ENCODE measurements at regions not wholly inside any gene's neighbourhood (a gene's known extent, or its start where the extent isn't known, plus 50 kb on each side); places are given as distances from the start of the nearest gene placed in this dataset.

DNA sequence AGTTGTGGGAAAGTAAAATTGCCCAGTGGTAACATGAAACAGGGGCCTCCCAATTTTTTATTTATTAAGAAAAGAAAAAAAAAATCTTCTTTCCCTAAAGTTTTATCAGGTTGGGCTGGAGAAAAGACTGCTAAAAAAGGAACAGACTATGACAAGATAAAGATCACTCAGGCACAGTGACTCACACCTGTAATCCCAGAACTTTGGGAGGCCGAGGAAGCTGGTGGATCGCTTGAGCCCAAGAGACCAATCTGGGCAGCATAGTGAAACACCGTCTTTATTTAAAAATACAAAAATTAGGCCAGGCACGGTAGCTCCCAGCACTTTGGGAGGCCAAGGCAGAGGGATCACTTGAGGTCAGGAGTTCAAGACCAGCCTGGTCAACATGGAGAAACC is 312.5 kb downstream of the CETN3 start:
- Histone ChIP-seq H3K27ac (replicated peaks) (no peak overlapping the region), H3K4me3 (replicated peaks; ENCODE audit: insufficient read depth, low read length) (no peak overlapping the region), H3K27me3 (ENCODE audit: insufficient read depth, poor library complexity, severe bottlenecking) (no peaks in the 10 kb centered on the region)
- no peak for DNase-seq (ENCODE audit: low read depth in 1 of 2, low spot score in 1 of 2)
- TF ChIP-seq, protein P1, sequence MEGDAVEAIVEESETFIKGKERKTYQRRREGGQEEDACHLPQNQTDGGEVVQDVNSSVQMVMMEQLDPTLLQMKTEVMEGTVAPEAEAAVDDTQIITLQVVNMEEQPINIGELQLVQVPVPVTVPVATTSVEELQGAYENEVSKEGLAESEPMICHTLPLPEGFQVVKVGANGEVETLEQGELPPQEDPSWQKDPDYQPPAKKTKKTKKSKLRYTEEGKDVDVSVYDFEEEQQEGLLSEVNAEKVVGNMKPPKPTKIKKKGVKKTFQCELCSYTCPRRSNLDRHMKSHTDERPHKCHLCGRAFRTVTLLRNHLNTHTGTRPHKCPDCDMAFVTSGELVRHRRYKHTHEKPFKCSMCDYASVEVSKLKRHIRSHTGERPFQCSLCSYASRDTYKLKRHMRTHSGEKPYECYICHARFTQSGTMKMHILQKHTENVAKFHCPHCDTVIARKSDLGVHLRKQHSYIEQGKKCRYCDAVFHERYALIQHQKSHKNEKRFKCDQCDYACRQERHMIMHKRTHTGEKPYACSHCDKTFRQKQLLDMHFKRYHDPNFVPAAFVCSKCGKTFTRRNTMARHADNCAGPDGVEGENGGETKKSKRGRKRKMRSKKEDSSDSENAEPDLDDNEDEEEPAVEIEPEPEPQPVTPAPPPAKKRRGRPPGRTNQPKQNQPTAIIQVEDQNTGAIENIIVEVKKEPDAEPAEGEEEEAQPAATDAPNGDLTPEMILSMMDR (IDR thresholded peaks at IDR 0.05; ENCODE audit: insufficient read depth, low read length) = no peak
- TF ChIP-seq GABPA (IDR thresholded peaks at IDR 0.05; ENCODE audit: low read depth) = no peak
- no peak for TF ChIP-seq POLR2AphosphoS5 (IDR thresholded peaks at IDR 0.05; ENCODE audit: low read depth)
- no peak for TF ChIP-seq SPI1 (IDR thresholded peaks at IDR 0.05; ENCODE audit: borderline replicate concordance, low read depth)
- no peak for TF ChIP-seq REST (IDR thresholded peaks at IDR 0.05; ENCODE audit: insufficient replicate concordance, low read depth)

DNA sequence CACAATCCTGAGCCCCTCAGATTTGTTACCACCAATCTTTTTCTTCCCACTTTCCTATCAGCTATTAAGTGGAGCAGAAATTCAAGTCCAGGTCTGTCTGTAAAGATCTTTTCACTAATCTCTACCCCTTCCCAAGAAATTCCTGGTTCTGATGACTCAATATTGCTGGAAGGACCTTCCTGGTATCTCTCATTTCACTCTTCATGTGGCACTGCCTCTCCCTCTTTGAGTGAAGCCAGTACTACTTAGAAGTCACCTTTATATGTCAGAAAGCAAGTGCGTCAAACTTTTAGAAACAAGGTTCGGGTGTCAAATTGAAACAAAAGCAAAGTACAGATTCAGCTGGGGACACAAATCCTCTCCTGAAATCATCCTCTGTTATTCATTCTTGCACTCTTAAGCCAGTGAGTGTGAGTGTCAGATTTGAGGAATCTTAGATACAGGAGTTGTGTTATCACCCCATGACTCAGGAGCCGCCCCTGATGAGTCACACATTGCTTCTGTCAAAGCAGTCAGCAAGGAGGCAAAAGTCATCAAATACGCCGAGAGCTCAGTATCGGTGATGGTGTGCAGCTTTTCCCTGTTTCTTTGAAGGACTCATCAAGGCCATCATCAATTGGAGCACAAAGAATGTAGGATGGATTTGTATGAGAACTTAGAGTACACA is 313.0 kb downstream of the CETN3 start:
- no peaks in the 10 kb centered on the region for H3K27me3 ChIP-seq (ENCODE audit: insufficient read depth, poor library complexity, severe bottlenecking)
- TF ChIP-seq SPI1 (IDR thresholded peaks at IDR 0.05; ENCODE audit: borderline replicate concordance, low read depth) (no peak), POLR2AphosphoS5 (IDR thresholded peaks at IDR 0.05; ENCODE audit: low read depth) (no peak), REST (IDR thresholded peaks at IDR 0.05; ENCODE audit: insufficient replicate concordance, low read depth) (no peak)
- TF ChIP-seq, protein P1 (IDR thresholded peaks at IDR 0.05; ENCODE audit: insufficient read depth, low read length) = no peak
- no peak for DNase-seq (ENCODE audit: low read depth in 1 of 2, low spot score in 1 of 2)
- no peak overlapping the region for H3K4me3 ChIP-seq (replicated peaks; ENCODE audit: insufficient read depth, low read length)
- H3K27ac ChIP-seq (replicated peaks) = no peak overlapping the region

DNA sequence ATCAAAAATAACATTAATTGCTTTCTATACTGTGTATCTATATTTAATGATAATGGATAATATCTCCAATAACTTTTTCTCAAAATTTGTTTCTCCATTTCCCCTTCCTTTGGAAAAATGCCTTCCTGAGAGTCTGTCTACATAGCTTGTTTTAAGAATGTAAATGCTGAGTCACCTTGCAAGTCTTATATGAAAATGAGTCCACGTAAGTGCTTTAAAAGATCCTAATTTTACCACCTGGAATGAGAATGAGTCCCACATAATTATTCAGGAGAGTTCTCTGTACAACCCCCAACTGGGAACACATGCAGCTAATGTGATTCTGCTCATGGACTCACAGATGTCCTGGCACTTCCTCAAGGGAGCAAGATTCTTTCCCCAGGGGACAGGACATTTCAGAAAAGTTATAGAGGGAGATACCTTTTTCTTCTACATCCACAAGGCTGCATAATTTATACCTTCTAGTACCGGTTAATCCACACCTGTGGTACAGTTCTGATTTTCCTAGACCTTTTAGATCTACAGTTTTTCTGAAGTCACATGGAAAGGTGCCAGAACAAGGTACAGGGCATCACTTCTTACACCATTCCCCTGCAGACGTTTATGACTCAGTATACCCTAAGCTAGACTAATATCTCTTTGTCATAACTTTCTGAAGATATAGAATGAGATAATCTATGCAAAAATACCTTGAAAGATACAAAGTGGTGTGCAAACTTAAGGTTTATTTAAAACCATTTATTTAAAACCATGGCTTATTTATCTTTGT is 314.1 kb downstream of the CETN3 start:
- TF ChIP-seq POLR2AphosphoS5 (IDR thresholded peaks at IDR 0.05; ENCODE audit: low read depth) (no peak), REST (IDR thresholded peaks at IDR 0.05; ENCODE audit: insufficient replicate concordance, low read depth) (no peak), GABPA (IDR thresholded peaks at IDR 0.05; ENCODE audit: low read depth) (no peak), SPI1 (IDR thresholded peaks at IDR 0.05; ENCODE audit: borderline replicate concordance, low read depth) (no peak)
- TF ChIP-seq, protein P1 (IDR thresholded peaks at IDR 0.05; ENCODE audit: insufficient read depth, low read length) = no peak
- no peak for DNase-seq (ENCODE audit: low read depth in 1 of 2, low spot score in 1 of 2)
- Histone ChIP-seq H3K27me3 (ENCODE audit: insufficient read depth, poor library complexity, severe bottlenecking) (no peaks in the 10 kb centered on the region), H3K4me3 (replicated peaks; ENCODE audit: insufficient read depth, low read length) (no peak overlapping the region), H3K27ac (replicated peaks) (no peak overlapping the region)
